Endothelial cell of umbilical vein (primary cell): ENCODE measurements at regions not wholly inside any gene's neighbourhood (a gene's known extent, or its start where the extent isn't known, plus 50 kb on each side); places are given as distances from the start of the nearest gene placed in this dataset.

ENCODE experiments used
- BruUV-seq: library from RNA; stranded (reverse); fragments of 400-500 nt; replicated peaks from 2 replicates; lab custom pipeline; 2021; lab: Mats Ljungman, UMichigan
- CTCF ChIA-PET: fragments of 300-600, 350-600 bp; sonication (Branson Sonifier 250); formaldehyde crosslinking; loops from one replicate; lab custom pipeline; 2021; ENCODE audit warnings: antibody characterized with exemption, inconsistent platforms; lab: Charles Lee
- POLR2A ChIA-PET: fragments of 300-600, 350-600 bp; sonication (Branson Sonifier 250); formaldehyde crosslinking; loops from one replicate; lab custom pipeline; 2021; ENCODE audit warnings: antibody characterized with exemption, inconsistent platforms; lab: Charles Lee
- DNase-seq: peaks from one replicate; pipeline ENCODE4 v3.0.0-alpha.2; 2011; ENCODE audit warnings: low read depth, low spot score
- FAIRE-seq: peaks from 2 replicates; lab custom pipeline; 2011; peaks lifted over from hg19 to GRCh38; lab: Jason Lieb, UNC
- H2AFZ ChIP-seq: 2 replicates; pipeline ENCODE4 v1.6.0; 2012; ENCODE audit warnings: low read depth, low read length, control low read depth, inconsistent platforms
- H3K27ac ChIP-seq: 2 replicates; pipeline ENCODE4 v1.5.1; 2011; ENCODE audit warnings: low read depth, mild to moderate bottlenecking, control low read depth, low read length, moderate library complexity; ENCODE audit not compliant: insufficient read depth
- H3K27me3 ChIP-seq, 2 experiments: 2 replicates each; pipeline versions ENCODE4 v1.6.0 to v1.6.1; 2011; ENCODE audit warnings: low read length in 2 of 2, mixed read lengths in 1 of 2; ENCODE audit not compliant: control insufficient read depth in 2 of 2, insufficient read depth in 2 of 2
- H3K36me3 ChIP-seq, 2 experiments: 2 replicates in 1 of 2; 3 replicates in 1 of 2; pipeline ENCODE4 v1.5.1; 2011; ENCODE audit warnings: low read length in 2 of 2, mild to moderate bottlenecking in 1 of 2, moderate library complexity in 1 of 2; ENCODE audit not compliant: control insufficient read depth in 2 of 2, insufficient read depth in 2 of 2; ENCODE audit errors: extremely low read depth in 1 of 2
- H3K4me1 ChIP-seq: 3 replicates; pipeline ENCODE4 v1.5.1; 2011; ENCODE audit warnings: mild to moderate bottlenecking, low read length; ENCODE audit not compliant: control insufficient read depth, insufficient read depth; ENCODE audit errors: extremely low read depth
- H3K4me2 ChIP-seq: 2 replicates; pipeline ENCODE4 v1.6.1; 2011; ENCODE audit warnings: low read length, control low read depth, mixed read lengths; ENCODE audit not compliant: insufficient read depth
- H3K4me3 ChIP-seq, 3 experiments: fragments of 200-600 bp in 1 of 3; sonication (generic), shearing (Covaris generic) in 1 of 3; replicated peaks in 1 of 3; 2 replicates each; pipeline ENCODE4 v1.5.1; 2011 to 2016; ENCODE audit warnings: control low read depth in 3 of 3, low read length in 3 of 3, mild to moderate bottlenecking in 2 of 3, inconsistent platforms in 1 of 3, low read depth in 1 of 3, moderate library complexity in 1 of 3; ENCODE audit not compliant: insufficient read depth in 1 of 3
- H3K79me2 ChIP-seq: 2 replicates; pipeline ENCODE4 v1.6.0; 2012; ENCODE audit warnings: low read length, inconsistent platforms; ENCODE audit not compliant: control insufficient read depth, insufficient read depth
- H3K9ac ChIP-seq: replicated peaks from 2 replicates; pipeline ENCODE3; 2011; ENCODE audit warnings: low read length, control low read depth; ENCODE audit not compliant: insufficient read depth; ENCODE audit errors: extremely low read depth
- H3K9me1 ChIP-seq: replicated peaks from 3 replicates; pipeline ENCODE4 v1.6.0; 2011; ENCODE audit warnings: mild to moderate bottlenecking, low read length; ENCODE audit not compliant: control insufficient read depth, insufficient read depth; ENCODE audit errors: extremely low read depth
- H3K9me3 ChIP-seq: replicated peaks from 2 replicates; pipeline ENCODE4 v1.5.1; 2012; ENCODE audit warnings: low read length, inconsistent platforms; ENCODE audit not compliant: control insufficient read depth, insufficient read depth
- H4K20me1 ChIP-seq: replicated peaks from 2 replicates; pipeline ENCODE3; 2011; ENCODE audit warnings: mild to moderate bottlenecking, low read length; ENCODE audit not compliant: control insufficient read depth, insufficient read depth; ENCODE audit errors: extremely low read depth
- CTCF ChIP-seq, 2 donors: IDR thresholded peaks; 1 replicate in 1 of 2; 2 replicates in 1 of 2; pipeline ENCODE4 v1.5.1; 2011; ENCODE audit warnings: low read length in 2 of 2, mild to moderate bottlenecking in 2 of 2, moderate library complexity in 2 of 2, control low read depth in 1 of 2, inconsistent platforms in 1 of 2, low read depth in 1 of 2; ENCODE audit not compliant: insufficient read depth in 1 of 2; ENCODE audit errors: extremely low read depth in 1 of 2
- EZH2 ChIP-seq: IDR thresholded peaks from 2 replicates; pipeline ENCODE4 v1.6.1; 2012; ENCODE audit warnings: borderline replicate concordance, low read depth, mild to moderate bottlenecking, moderate library complexity, low read length, inconsistent platforms; ENCODE audit not compliant: severe bottlenecking
- FOS ChIP-seq: IDR thresholded peaks from 2 replicates; pipeline ENCODE4 v1.6.1; 2011; ENCODE audit warnings: mild to moderate bottlenecking, low read length, moderate library complexity, borderline replicate concordance; ENCODE audit not compliant: insufficient read depth
- GATA2 ChIP-seq: IDR thresholded peaks from 2 replicates; pipeline ENCODE4 v1.7.0; 2011; ENCODE audit warnings: low read depth, mild to moderate bottlenecking, moderate library complexity, mixed read lengths, low read length; ENCODE audit not compliant: insufficient read length, insufficient read depth
- JUN ChIP-seq: IDR thresholded peaks from 2 replicates; pipeline ENCODE4 v1.6.1; 2011; ENCODE audit warnings: borderline replicate concordance, low read depth; ENCODE audit not compliant: insufficient read length, insufficient read depth
- MAX ChIP-seq: IDR thresholded peaks from 2 replicates; pipeline ENCODE4 v1.6.1; 2011; ENCODE audit not compliant: insufficient read depth, insufficient read length
- MYC ChIP-seq: IDR thresholded peaks from one replicate; pipeline ENCODE4 v1.6.1; 2011; ENCODE audit warnings: mild to moderate bottlenecking, low read depth, low read length
- POLR2A ChIP-seq: IDR thresholded peaks from 2 replicates; pipeline ENCODE4 v1.6.1; 2012; ENCODE audit warnings: low read depth, mild to moderate bottlenecking, control low read depth, low read length
- POLR2AphosphoS5 ChIP-seq: IDR thresholded peaks from 2 replicates; pipeline ENCODE4 v1.6.1; 2012; ENCODE audit warnings: low read depth, mild to moderate bottlenecking, control low read depth, low read length, moderate library complexity; ENCODE audit not compliant: insufficient read depth
- dilution Hi-C: fragments of 300-500 bp; cut with MboI; formaldehyde crosslinking; loops from one replicate; pipeline ENCODE4 v1.15.0; 2019; ENCODE audit warnings: low sequenced_read_pairs; ENCODE audit not compliant: extremely low pct_ligation_motif_present
- intact Hi-C: fragments of 100-400 bp; cut with micrococcal nuclease; formaldehyde crosslinking; loops from one replicate; pipeline ENCODE4 v1.10.0; 2022

DNA sequence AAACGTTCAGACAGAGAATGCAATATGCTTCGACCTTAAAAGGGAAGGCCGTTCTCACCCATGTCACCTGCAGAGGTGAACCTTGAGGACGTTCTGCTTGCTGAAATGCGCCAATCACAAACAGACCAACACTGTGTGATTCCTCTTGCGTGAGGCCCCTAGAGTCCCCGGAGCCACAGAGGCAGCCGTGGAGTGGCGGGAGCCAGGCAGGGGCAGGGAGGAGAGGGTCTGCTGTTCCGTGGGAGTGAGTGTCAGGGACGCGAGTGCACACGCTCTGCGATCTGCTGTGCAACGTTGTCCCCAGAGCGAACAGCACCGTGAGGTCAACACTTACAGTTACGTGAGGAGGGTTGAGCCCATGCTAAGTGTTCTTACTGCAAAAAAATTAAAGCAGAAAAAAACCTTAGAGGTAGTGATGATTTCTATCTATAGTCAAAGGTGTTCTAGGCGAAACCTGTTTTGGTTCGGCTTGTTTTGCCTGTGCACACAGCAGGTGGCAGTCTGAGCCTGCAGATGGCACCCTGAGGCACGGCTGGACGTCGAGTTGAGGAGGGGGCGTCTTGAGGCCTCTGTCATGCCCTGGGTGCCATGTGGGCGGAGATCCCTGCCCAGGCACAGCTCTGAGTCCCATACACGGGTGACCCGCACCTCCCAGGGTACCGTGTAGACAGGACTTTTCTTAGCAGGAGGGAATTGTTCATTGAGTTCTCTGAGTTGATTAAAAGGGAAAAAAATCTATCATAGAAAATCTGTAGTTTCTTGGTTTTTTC is 71.7 kb upstream of the FRMD1 start:
- H3K9ac ChIP-seq: no peak overlapping the region
- intact Hi-C loops (no loop called here), dilution Hi-C loops (no loop called here)
- H3K9me1 ChIP-seq: no peaks in the 10 kb centered on the region
- no peak for FAIRE-seq
- H2AFZ ChIP-seq: no peak overlapping the region
- H3K27ac ChIP-seq: no peak overlapping the region
- TF ChIP-seq MYC (no peak), GATA2 (no peak), CTCF (IDR thresholded peaks at IDR 0.05; ENCODE audit: extremely low read depth in 1 of 2, insufficient read depth in 1 of 2, low read depth in 1 of 2, low read length in 2 of 2) (no peak), EZH2 (no peak), POLR2A (no peak), POLR2AphosphoS5 (no peak), MAX (no peak), FOS (no peak), JUN (no peak)
- no peak for DNase-seq
- no peak overlapping the region for H3K4me2 ChIP-seq
- H3K79me2 ChIP-seq: no peaks in the 10 kb centered on the region
- no TSS peak for BruUV-seq
- no peaks in the 10 kb centered on the region for H3K27me3 ChIP-seq
- H4K20me1 ChIP-seq: no peaks in the 10 kb centered on the region
- H3K4me1 ChIP-seq: no peaks in the 10 kb centered on the region
- H3K9me3 ChIP-seq: no peaks in the 10 kb centered on the region
- ChIA-PET POLR2A (no interaction called here), CTCF (no interaction called here)
- no peak overlapping the region for H3K4me3 ChIP-seq
- no peaks in the 10 kb centered on the region for H3K36me3 ChIP-seq
